Stimulated activated CD8-positive, alpha-beta memory T cell treated with anti-CD3 and anti-CD28 coated beads, Interleukin-4, amount 100 ng/mL, for 24 hours (primary cell): ENCODE measurements at regions not wholly inside any gene's neighbourhood (a gene's known extent, or its start where the extent isn't known, plus 50 kb on each side); places are given as distances from the start of the nearest gene placed in this dataset.
A peak's percentile ranks its signal among the peaks of the same experiment; 100 is the strongest.

Source experiments
- DNase-seq: peaks from one replicate; pipeline ENCODE4 v3.0.0-alpha.2; 2020; ENCODE audit warnings: low read depth

DNA sequence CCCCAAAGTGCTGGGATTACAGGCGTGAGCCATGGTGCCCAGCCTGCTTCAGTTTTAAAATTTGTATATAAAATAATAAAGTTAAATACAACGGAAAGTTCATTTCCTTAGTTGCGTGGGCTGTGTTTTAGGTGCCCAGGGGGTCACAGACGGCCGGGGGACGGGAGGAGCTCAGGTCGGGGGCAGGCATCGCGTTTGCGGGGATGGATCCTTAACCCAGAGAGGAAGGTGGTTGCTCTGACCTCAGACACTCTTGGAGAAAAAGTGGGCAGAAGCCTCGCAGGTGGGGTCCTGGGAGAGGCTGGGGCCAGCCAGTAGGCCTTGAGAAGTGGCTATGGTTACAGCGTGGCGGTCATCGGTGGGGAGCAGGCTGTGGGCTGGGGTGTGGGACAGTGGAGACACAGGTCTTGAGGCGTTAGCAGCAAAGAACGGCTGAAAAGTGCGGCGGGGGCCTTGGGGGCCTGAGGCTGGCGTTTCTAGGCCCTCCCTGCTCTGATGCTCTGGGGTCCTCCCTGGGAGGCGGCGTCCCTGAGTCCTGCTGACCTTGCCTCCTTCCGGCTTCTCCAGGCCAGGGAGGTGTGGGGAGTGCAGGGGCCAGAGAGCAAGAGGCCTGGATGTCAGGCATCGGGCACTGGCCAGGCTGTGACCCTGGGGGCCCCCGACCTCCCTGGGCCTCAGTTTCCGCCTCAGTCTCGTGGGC is 54.4 kb downstream of the UNCX start:
- DNase-seq, result no peak

DNA sequence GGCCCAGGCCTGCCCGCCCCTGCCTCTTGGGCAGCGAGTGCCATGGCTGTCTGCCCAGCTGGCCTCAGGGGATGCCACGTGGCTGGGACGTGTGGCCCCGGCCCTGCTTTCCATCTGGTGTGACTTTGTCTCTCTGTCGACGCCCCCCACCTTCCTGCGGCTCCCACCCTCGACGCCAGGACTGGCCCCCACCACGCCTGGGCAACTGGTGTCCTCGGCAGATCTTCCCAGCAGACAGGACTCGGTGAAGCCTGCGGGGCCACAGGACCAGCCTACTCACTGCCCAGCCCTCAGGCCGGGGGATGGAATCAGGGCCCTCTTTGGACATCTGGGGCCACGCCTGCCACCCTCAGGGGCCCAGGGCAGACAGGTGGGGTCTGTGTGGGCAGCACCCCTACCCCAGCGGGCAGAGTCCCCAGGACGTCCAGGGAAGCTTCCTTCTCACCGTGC is 55.1 kb downstream of the UNCX start:
- no peak for DNase-seq

DNA sequence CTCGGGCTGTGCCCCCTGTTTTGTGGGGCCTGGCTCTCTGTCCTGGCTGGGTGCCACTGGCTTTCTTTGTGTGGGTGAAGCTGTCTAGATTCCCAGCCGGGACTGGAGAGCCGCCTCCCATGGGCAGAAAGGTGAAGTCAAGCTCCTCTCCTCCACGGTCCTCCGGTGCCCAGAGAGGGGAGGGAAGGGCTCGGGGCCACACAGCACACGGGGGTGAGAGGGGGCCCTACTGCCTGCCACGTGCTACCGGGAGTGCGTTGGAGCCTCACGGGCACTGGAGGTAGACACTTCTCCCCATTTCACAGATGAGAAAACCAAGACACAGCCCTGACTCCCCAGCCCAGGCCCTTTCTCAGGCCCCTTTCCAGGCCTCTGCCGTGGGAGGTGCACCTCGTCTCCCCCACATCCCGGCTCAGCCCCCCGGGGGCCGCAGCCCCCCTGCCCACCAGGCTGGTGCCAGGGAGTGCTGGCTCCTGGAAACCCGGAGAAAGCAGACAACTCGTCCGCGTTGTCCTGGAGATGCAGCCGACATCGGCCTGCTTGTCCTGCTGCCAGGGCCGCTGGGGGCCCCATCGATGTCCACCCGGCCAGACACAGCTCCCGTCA is 55.8 kb downstream of the UNCX start:
- no peak for DNase-seq

DNA sequence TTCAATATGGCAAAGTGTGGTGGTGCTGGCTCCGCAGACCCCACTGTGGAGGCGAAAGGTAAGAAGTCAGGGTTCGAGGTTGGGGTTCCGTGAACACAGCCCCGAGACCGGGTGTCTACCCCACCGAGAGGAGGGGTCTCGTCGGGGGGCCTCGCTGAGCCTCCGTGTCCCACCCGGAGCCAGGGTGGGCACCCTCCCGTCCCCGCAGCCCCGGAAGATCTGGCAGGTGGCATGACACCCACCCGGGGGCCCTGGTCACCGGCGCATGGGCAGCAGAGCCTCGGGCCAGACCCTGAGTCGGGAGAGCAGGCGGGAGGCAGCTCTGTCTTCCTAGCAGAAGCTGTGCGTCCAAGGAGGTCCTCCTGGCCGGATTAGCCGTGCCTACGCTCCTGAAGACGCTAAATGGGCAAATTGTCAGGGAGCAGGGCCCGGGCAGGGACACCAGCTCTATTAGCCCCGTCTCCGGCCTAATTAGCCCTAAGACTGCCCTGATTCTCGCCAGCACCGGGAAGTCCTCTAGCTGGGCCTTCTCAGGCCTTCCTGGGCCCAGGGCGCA is 56.4 kb downstream of the UNCX start:
- DNase-seq, result no peak

DNA sequence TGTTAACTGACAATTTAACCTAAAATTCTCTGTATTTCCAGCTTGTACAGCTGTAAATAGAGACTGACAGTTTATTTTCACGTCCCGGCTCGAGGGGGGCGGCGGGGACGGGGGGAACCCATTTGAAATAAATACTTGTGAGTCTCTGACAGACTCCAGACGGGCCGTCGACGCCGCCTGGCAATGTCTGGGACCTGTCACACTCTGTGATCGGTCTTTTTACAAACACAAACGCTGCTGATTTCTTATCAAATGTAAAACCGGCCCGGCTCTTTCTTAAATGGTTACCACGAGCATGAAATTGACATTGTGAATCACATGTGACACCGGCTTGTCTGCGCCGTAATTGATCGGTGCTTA is 57.0 kb downstream of the UNCX start:
- DNase-seq, result no peak

DNA sequence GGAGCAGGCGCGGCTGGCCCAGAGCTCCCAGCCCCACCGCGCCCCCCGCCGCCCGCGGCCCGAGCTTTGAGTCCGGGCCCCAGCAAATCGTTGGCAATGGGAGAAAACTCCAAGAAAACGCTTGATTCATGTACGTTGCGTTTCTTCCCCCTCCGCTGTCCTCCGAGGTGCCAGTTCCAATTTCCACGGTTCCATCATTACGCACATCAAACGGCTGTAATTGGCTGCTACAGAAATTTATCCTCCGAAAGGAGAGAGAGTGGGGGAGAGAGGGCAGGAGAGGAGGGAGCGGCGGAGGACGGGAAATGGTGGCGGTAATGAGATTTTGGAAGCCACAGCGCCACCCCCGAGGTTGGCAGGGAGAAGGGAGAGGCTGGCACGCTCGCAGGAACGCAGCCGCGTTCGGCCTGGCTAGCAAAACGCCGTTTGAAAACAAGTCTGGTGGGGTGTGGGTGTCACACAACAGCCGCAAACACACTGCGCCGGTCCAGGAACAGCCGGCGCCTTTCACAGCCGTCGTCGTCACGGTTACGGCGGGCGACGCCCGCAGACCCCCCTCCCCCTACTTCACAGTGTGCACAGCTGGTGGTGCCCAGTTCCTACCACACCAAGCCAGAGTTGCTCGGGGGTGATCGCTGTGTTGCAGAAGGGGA is 57.5 kb downstream of the UNCX start:
- DNase-seq, result peak; percentile 9

DNA sequence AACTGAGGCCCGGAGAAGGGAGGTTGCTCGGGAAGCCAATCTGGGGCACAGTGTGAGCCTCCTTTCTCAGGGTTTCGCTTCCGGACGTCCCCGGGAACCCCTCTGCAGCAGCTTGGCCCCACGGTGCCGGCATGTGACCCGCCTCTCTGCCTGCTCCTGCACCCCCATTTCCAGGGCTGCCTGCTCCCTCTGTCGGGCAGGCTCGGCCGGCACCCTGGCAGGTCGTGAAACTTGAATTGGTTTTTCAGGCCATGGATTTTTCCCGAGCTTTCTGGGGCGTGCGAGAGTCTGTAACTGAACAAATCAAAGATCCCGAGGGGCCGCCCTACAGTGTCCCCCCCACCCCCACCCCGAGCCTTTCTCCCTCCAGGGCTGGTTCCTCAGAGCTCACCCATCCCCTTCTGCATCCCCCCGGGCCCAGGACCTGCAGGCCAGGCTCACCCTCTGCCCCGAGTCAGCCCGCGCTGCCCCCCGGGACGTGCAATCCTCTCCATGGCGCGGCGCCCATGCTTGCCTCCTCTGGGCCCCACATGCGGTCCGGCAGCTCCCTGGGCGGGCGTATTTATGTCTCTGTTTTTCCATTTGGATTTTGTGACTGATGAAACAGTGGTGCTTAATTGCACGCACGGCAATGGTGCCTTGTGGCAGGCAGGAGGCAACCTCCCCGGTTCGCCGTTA is 58.1 kb downstream of the UNCX start:
- DNase-seq, result no peak

DNA sequence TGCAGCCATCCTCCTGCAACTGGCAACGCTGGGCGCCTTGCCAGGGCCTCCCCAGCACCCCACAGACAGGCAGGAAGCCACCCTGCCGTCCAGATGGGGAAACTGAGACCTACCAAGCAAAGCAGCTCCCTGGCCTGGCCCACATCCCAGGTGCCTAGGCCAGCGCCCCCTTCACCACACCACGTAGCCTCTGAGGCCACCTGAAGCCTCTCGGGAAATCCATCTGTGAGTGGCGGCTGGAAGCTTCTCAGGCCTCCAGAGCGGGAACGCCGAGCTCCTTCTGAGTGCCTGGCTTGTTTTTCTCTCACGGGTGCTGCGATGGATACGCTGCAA is 58.7 kb downstream of the UNCX start:
- DNase-seq, result no peak

DNA sequence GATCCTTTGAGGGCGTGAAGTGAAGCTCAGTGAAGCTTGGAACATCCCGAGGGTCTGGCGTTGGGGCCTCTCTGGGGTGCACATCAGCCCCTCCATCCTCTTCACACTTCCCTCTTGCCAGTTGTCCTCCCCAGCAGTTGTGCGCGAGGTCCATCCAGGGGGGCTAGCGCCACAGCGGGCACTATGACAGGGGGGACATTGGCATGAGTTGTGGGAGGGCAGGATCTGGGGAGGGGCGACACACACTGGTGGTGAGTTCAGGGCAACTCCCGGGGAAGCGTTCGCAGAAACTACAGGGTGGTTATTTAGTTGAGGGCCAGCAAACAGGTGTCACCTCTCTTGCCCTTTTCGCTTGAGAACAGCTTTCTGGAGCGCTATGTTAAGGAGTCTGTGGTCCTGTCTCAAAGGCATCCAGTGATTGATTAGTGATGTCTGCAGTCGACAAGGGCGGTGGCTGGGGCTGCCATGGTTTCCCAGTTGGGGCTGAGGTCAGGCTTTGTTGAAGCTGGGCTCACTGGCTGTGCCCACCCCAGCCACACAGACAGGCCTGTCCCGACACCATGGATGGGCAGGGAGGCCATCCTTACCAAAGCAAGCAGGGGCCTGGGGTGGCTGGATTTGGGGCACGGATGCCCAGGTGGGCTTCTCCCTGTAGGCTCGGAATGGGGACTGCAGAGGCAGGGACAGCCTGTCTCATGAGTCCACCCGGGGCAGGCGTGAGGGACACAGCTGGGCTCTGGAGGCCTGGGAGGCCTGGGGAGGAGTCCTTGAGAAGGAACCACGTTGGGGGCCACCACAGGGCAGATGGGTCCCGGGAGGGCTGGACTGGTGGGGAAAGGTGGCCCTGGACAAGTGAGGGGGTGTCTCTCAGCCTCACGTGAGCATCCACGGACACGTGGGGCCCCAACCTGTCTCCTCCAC is 59.4 kb downstream of the UNCX start:
- no peak for DNase-seq

DNA sequence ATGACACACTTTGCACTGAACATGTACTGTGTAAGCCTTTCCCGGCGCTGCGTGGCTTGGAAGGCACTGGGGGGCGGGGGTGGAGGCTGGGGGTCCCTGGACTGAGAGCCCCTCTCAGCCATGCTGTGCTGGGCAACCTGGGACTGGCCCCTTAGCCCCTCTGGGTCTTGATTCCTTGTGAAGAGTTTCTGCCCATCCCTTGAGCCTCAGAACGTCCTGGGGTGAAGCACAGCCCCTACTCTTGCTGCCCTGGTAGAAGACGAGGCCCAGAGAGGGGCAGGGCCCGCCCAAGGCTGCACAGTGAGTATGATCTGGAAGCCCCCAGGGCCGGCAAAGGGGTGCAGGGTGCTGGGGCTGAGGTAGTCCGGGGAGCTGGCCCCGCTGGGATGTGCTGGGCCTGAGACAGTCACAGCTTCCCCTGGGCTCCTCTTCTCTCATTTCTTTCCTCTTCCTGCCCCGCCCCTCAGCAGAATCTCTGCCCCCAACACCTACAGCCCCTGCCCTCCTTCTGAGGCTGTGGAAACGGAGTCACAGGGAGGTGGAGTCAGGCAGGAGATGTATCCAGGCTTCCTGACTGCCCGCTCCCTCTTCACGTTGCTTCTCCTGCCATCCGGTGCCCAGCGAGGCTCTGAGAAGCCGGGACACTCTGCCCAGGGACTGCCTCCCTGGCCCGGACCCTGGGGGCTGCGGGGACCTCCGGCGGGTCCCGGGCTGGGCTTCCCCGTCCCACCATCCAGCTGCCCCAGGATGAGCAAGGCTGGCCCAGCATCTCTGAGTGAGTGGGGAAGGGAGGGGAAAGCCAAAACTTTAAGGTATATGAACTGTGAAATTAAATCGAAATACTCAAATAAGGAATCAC is 60.5 kb downstream of the UNCX start:
- DNase-seq, result no peak

DNA sequence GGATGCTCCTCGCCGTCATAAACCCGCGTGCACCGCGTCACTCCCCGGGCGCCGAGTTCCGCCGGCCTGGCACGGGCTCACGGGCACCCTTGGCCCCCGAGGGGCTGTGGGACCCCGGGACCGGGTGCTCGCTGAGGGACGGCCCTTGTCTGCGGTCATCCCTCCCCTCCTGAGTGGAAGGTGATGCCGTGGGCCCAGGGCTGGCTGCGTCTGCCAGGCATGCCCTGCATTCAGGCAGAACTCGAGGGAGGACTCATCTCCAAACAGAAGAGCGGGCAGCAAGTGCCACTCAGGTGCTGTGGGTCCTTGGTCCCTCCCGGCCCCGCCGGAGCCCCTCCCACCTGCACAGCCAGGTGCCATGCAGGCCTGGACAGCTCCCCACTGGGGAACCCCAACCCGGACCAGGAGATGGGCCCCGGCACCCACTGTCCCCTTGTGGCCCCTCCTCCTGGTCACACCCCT is 61.3 kb downstream of the UNCX start:
- DNase-seq, result no peak

DNA sequence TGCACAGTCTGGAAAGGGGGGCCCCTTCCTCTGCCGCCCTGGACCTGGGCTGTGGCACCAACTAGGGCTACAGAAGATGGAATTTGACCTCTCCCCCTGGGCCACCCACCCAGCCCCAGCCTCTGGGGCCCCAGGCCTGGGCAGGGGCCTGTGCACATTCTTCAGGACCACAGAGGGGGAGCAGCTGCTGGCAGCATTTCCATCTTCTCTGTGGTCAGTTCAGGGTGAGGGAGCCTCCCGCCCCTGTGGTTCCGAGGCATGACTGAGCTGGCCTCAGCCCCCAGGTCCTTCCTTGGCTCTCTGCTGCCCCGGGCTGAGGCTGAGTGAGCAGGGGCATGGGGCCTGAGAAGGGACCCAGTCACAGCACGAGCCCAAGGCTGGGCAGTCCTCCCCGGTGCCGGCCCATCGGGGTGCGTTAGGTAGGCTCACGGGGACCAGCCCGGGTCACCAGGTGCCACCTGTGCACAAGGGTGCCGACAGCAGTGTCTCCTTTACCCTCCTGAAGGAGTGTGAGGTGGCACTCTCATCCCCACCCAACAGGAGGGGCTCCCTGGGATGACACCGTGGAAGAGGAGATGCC is 63.2 kb downstream of the UNCX start:
- DNase-seq, result no peak

DNA sequence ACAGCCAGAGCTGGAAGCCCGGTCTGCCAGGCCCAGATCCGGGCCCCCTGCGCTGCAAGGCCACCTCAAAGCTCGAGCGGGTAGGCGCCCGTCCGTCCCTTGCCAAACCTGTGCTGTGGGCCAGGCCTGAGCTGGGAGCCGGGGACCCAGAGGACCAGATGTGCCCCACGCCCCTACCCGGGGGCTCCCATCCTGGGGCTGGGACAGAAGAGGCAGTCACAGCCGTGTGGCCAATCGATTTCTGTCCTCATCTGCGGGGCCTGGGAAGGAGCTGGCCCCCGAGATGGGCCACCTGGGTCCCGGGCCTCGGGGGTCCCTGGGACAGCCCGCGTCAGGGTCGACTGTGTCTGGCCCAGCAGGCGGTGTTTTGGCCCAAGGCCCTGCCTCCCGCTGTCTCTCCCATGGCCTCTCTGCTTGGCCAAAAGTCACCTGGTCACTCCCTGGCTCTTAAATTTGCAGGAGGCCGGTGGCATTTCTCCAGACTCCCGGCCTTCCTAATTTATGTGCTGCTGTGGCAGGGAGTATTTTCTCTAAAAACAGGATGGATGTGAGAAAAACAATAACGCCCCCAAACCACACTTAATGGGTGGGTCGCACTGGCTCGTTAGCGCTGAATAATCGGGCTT is 63.8 kb downstream of the UNCX start:
- DNase-seq, result no peak

DNA sequence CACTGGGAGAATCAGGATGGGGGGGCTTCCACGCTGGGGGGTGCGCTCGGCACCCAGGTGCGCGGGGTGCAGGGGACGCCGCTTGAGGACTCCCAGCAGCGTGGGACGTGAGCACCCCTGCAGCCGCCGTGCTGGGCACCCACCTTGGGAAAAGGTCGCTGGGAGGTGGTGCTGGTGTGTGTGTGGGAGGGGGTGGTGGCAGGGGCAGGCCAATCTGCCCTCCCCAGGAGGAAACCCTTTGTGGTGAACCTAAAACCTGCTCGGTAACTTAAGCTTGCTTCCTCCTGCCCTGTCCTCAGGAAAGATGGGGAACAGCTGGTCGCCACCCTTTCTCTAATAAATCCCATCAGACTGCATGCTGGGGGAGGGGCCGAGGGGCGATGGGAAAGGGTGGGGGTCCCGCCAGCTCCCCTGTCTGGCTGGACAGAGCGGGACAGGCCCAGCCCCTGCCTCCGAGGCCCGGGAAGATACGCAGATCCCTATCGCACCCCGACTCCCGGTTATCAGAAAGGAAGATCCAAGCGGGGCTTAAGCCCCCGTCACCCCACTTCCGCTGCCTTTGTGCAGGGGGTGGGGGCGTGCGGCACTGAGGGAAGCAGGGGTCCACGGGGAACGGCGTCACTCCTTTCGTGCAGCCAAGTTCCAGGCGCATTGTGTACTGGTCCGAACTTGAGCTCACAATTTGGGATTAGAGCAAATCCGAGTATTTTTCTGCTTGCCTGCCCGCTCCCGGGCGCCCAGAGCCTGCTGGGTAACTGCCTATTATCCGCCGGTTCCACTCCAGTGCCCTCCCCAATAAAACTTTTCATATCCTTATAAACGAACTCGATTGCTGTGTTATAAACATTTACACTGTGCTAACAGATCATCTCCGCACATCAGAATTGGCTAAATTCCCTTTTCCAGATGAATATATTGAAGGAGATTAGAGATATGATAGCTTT is 64.6 kb downstream of the UNCX start:
- DNase-seq, result no peak

DNA sequence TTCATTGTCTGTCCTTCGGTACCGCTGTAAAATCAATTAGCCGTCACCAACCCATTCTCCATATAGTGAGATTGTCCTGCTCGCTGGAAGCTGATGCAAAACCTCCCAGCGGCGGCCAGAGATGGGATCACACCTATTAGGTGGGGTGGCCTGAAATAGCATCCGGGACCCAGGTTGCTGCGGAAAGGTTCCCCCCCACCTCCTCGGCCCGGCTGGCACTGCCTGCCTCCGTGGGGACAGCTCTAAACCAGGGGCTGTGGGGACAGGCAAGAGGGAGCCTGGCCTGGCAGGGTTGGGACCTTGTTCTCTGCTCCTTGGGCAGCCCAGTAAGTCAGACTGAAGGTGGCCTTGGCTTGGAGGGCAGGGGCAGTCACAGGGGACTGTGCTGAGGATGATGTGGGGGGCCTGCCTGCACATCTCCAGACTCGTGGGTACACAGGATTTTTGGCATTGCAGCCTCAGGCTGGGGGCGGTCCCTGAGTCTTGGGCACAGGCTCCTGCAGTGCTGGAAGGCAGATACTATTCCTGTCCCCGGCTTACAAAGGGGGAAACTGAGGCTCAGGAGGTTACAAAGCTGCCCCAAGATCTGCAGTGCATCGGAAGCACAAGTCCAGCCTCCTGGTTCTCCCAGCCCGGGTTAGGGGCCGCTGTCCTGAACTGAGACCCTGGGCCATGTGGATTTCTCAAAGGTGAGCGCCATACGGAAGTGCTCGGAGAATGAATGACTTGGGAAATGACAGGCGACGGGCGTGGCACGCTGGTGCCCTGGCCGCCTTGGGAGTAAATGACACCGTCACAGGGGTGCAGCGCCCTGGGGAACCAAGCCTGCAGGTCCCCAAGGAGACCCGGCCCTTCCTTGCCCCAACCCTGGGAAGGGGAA is 65.6 kb downstream of the UNCX start:
- no peak for DNase-seq

DNA sequence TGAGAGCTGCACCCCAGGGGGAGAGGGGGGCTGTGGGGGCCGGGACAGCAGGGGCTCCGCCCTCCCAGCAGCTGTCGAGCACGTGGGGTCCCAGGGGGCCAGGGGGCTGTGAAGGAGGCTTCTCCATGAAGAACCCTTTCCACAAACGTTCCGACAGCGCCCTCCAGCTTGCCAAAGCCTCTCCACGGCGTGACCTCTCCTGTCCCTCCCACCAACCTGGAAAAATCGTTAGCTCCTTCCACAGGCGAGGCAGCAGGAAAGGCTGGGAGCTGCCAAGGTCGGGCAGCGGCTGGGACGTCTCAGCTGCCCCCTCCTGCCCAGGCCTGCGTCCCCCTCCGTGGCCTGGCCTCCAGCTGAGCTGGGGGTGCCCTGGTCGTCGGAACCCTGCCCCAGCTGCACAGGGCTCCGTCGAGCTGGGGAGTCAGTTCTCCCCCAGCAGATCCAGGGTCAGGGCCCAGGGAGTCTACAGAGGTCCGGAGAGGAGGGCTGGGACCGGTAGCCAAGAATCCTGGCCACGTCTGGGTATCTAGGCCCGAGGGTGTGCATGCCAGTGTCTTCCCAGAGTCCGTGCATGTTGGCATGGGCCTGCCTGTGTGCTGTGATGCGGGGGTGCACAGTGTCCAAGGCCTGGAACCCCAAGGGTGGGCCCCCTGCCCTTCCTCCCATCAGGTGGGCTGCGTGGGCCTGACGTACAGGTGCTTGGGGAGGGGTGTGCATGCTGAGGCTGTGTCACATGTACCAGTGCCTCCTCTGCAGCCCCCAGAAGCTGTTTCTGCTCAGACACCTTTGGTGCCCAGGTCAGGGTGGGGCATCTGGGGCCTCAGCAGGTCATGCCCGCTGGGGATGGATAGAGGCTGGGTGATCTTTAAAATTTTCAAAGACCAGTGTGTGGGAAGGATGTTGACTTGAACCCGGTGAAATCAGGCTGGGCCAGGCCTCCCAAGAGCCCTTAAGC is 66.5 kb downstream of the UNCX start:
- no peak for DNase-seq

DNA sequence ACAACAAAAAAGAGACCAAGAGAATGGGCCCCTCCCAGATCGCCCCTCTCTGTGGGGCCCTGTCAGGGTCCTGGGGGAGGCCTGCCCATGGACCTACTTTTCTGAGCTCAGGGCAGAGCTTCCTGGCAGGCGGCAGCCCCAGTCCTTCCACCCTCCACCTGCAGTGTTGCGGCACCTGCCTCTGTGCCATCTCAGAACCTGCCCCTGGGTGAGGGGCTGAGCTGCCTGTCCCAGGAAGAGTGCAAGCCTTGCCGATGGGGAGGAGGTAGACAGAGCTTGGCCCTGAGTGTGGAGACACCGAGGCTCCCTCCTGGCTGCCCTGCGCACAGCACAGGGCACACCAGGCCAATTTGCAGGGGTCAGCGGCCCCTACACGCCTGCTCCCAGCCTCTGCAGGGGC is 67.5 kb downstream of the UNCX start:
- no peak for DNase-seq
